Loucy (cell line): ENCODE measurements at regions not wholly inside any gene's neighbourhood (a gene's known extent, or its start where the extent isn't known, plus 50 kb on each side); places are given as distances from the start of the nearest gene placed in this dataset.

Experiments
- EZH2phosphoT487 ChIP-seq: fragments of 200-600 bp; IDR thresholded peaks from 2 replicates; pipeline ENCODE4 v1.6.1; 2018; ENCODE audit warnings: antibody characterized with exemption, mild to moderate bottlenecking, moderate library complexity, borderline replicate concordance
- TF ChIP-seq, protein P1 (sequence below): fragments of 200-600 bp; sonication (generic); conservative IDR thresholded peaks from 2 replicates; pipeline ENCODE4 v1.5.1; 2014; ENCODE audit warnings: mild to moderate bottlenecking, antibody characterized with exemption, low read length

DNA sequence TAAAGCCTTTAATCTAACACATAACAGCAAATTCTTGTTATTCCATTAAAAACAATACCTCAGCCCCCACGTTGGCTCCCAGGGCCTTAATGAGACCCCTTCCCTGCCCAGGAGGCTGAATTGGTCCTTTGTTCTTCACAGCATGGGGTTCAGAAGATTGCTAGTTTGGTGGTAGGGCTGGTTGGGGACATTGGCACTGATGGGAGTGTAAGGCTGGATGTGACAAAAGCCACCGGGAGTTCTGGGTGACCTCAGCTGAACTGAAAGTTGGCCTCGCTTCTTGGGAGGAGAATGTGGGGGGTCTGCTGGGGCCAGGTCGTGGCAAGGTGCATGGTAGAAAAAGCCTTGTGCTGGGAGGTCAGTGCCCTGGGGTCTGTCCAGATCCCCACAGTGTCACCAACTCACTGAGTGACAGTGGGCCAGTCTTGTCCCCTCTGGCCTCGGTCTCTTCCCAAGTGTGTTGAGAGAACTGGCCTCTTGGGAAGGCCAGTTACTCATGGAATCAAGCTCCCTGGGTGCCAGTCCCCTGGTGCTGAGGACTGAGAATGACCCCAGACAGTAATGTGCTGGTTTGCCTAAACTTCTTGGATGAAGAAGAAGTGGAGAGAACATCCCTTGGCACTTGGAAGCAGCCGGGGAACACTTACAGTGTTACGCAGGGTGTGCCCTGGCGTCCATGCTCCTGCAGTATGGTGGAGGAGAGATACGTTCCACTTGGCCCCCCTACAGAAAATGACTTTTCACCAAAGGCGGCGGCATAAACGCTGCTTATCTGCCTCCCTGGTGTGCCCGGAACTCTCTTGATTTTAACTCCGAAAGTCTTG, 283.7 kb upstream of the RTL1 start:
- TF ChIP-seq, protein P1, sequence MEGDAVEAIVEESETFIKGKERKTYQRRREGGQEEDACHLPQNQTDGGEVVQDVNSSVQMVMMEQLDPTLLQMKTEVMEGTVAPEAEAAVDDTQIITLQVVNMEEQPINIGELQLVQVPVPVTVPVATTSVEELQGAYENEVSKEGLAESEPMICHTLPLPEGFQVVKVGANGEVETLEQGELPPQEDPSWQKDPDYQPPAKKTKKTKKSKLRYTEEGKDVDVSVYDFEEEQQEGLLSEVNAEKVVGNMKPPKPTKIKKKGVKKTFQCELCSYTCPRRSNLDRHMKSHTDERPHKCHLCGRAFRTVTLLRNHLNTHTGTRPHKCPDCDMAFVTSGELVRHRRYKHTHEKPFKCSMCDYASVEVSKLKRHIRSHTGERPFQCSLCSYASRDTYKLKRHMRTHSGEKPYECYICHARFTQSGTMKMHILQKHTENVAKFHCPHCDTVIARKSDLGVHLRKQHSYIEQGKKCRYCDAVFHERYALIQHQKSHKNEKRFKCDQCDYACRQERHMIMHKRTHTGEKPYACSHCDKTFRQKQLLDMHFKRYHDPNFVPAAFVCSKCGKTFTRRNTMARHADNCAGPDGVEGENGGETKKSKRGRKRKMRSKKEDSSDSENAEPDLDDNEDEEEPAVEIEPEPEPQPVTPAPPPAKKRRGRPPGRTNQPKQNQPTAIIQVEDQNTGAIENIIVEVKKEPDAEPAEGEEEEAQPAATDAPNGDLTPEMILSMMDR = no peak
- TF ChIP-seq EZH2phosphoT487 = no peak
